Endothelial cell of umbilical vein (primary cell): ENCODE measurements at regions not wholly inside any gene's neighbourhood (a gene's known extent, or its start where the extent isn't known, plus 50 kb on each side); places are given as distances from the start of the nearest gene placed in this dataset.

ENCODE experiments used
- CTCF ChIP-seq, 2 donors: IDR thresholded peaks; 1 replicate in 1 of 2; 2 replicates in 1 of 2; pipeline ENCODE4 v1.5.1; 2011; ENCODE audit warnings: low read length in 2 of 2, mild to moderate bottlenecking in 2 of 2, moderate library complexity in 2 of 2, control low read depth in 1 of 2, inconsistent platforms in 1 of 2, low read depth in 1 of 2; ENCODE audit not compliant: insufficient read depth in 1 of 2; ENCODE audit errors: extremely low read depth in 1 of 2
- EZH2 ChIP-seq: IDR thresholded peaks from 2 replicates; pipeline ENCODE4 v1.6.1; 2012; ENCODE audit warnings: borderline replicate concordance, low read depth, mild to moderate bottlenecking, moderate library complexity, low read length, inconsistent platforms; ENCODE audit not compliant: severe bottlenecking
- GATA2 ChIP-seq: IDR thresholded peaks from 2 replicates; pipeline ENCODE4 v1.7.0; 2011; ENCODE audit warnings: low read depth, mild to moderate bottlenecking, moderate library complexity, mixed read lengths, low read length; ENCODE audit not compliant: insufficient read length, insufficient read depth
- JUN ChIP-seq: IDR thresholded peaks from 2 replicates; pipeline ENCODE4 v1.6.1; 2011; ENCODE audit warnings: borderline replicate concordance, low read depth; ENCODE audit not compliant: insufficient read length, insufficient read depth
- MAX ChIP-seq: IDR thresholded peaks from 2 replicates; pipeline ENCODE4 v1.6.1; 2011; ENCODE audit not compliant: insufficient read depth, insufficient read length
- MYC ChIP-seq: IDR thresholded peaks from one replicate; pipeline ENCODE4 v1.6.1; 2011; ENCODE audit warnings: mild to moderate bottlenecking, low read depth, low read length
- POLR2A ChIP-seq: IDR thresholded peaks from 2 replicates; pipeline ENCODE4 v1.6.1; 2012; ENCODE audit warnings: low read depth, mild to moderate bottlenecking, control low read depth, low read length
- POLR2AphosphoS5 ChIP-seq: IDR thresholded peaks from 2 replicates; pipeline ENCODE4 v1.6.1; 2012; ENCODE audit warnings: low read depth, mild to moderate bottlenecking, control low read depth, low read length, moderate library complexity; ENCODE audit not compliant: insufficient read depth

GRCh38 chr10:44470784-44471183 is 85.9 kb upstream of the CXCL12 start:
- TF ChIP-seq CTCF (IDR thresholded peaks at IDR 0.05; ENCODE audit: extremely low read depth in 1 of 2, insufficient read depth in 1 of 2, low read depth in 1 of 2, low read length in 2 of 2) (no peak), POLR2AphosphoS5 (no peak), POLR2A (no peak), EZH2 (no peak), MYC (no peak), MAX (no peak), JUN (no peak), GATA2 (no peak)
